SU-DHL-6 (cell line): ENCODE measurements at regions not wholly inside any gene's neighbourhood (a gene's known extent, or its start where the extent isn't known, plus 50 kb on each side); places are given as distances from the start of the nearest gene placed in this dataset.

Experiments used
- H2AFZ ChIP-seq: fragments of 200-600 bp; sonication (generic); 2 replicates; pipeline ENCODE4 v1.6.1; 2014; ENCODE audit warnings: low read depth, mild to moderate bottlenecking, moderate library complexity, mixed read lengths, antibody characterized with exemption, low read length; ENCODE audit not compliant: severe bottlenecking
- H3F3A ChIP-seq: fragments of 200-600 bp; shearing (Covaris generic); 2 replicates; pipeline ENCODE4 v1.6.0; 2016; ENCODE audit warnings: antibody characterized with exemption, mild to moderate bottlenecking; ENCODE audit not compliant: insufficient read depth
- H3K27ac ChIP-seq: fragments of 200-600 bp; sonication (generic); 2 replicates; pipeline ENCODE4 v1.5.1; 2016; ENCODE audit warnings: low read depth, mild to moderate bottlenecking, low read length, moderate library complexity, mixed read lengths
- H3K27me3 ChIP-seq: fragments of 200-600 bp; sonication (generic), shearing (Covaris generic); 2 replicates; pipeline ENCODE4 v1.6.0; 2014; ENCODE audit warnings: mild to moderate bottlenecking, low read length
- H3K36me3 ChIP-seq: fragments of 200-600 bp; sonication (generic); 2 replicates; pipeline ENCODE4 v1.6.1; 2014; ENCODE audit warnings: mild to moderate bottlenecking, low read length, mixed read lengths
- H3K4me2 ChIP-seq: fragments of 300-600, 200-600 bp; shearing (Covaris generic), sonication (generic); 2 replicates; pipeline ENCODE4 v1.6.0; 2014; ENCODE audit warnings: low read length, low read depth, mild to moderate bottlenecking; ENCODE audit not compliant: poor library complexity, severe bottlenecking
- H3K4me3 ChIP-seq: fragments of 200-600 bp; sonication (generic); 2 replicates; pipeline ENCODE4 v1.5.1; 2014; ENCODE audit warnings: antibody characterized with exemption, low read length, mild to moderate bottlenecking, mixed read lengths; ENCODE audit not compliant: insufficient read depth, poor library complexity, severe bottlenecking
- H3K79me2 ChIP-seq: fragments of 200-600 bp; sonication (generic); 2 replicates; pipeline ENCODE4 v1.6.1; 2014; ENCODE audit warnings: mild to moderate bottlenecking, low read length, moderate library complexity; ENCODE audit not compliant: insufficient read depth
- H3K9ac ChIP-seq: fragments of 200-600 bp; sonication (generic); 2 replicates; pipeline ENCODE4 v1.7.0; 2014; ENCODE audit warnings: mild to moderate bottlenecking, low read length
- H3K9me2 ChIP-seq: fragments of 200-600 bp; sonication (generic); replicated peaks from 2 replicates; pipeline ENCODE4 v1.6.1; 2014; ENCODE audit warnings: low read length; ENCODE audit not compliant: insufficient read depth
- H3K9me3 ChIP-seq: fragments of 200-600 bp; sonication (generic); 2 replicates; pipeline ENCODE4 v1.6.1; 2014; ENCODE audit warnings: low read length, mixed read lengths; ENCODE audit not compliant: insufficient read depth
- H4K20me1 ChIP-seq: fragments of 200-600 bp; sonication (generic); 2 replicates; pipeline ENCODE4 v1.6.1; 2014; ENCODE audit warnings: low read depth, mild to moderate bottlenecking, antibody characterized with exemption, low read length, moderate library complexity, mixed read lengths
- CTCF ChIP-seq: fragments of 200-600 bp; sonication (generic); IDR thresholded peaks from one replicate; pipeline ENCODE4 v1.5.1; 2017; ENCODE audit warnings: antibody characterized with exemption, mild to moderate bottlenecking, low read length, moderate library complexity; ENCODE audit not compliant: insufficient read depth, poor library complexity, severe bottlenecking
- EZH2phosphoT487 ChIP-seq: fragments of 200-600 bp; sonication (generic), shearing (Covaris generic); conservative IDR thresholded peaks from 2 replicates; pipeline ENCODE4 v1.6.1; 2018; ENCODE audit warnings: mild to moderate bottlenecking, antibody characterized with exemption, low read length, moderate library complexity, mixed read lengths

GRCh38 chr7:65307651-65308299, 65.9 kb upstream of the ZNF92 start:
- Histone ChIP-seq H3K9ac (no peak overlapping the region), H3K36me3 (no peaks in the 10 kb centered on the region)

GRCh38 chr7:65304175-65304574, 69.5 kb upstream of the ZNF92 start:
- Histone ChIP-seq H3F3A (no peaks in the 10 kb centered on the region), H3K36me3 (no peaks in the 10 kb centered on the region), H3K27me3 (no peaks in the 10 kb centered on the region), H3K4me3 (no peak overlapping the region), H3K27ac (no peak overlapping the region), H3K9me3 (no peaks in the 10 kb centered on the region), H3K9ac (no peak overlapping the region), H4K20me1 (no peaks in the 10 kb centered on the region), H3K4me2 (no peak overlapping the region), H3K79me2 (no peaks in the 10 kb centered on the region), H2AFZ (no peak overlapping the region), H3K9me2 (no peaks in the 10 kb centered on the region)
- TF ChIP-seq EZH2phosphoT487 (no peak), CTCF (no peak)

More at GRCh38 chr7:65307651-65308299, 65.9 kb upstream of the ZNF92 start:
- Histone ChIP-seq H3K4me3 (no peak overlapping the region), H4K20me1 (no peaks in the 10 kb centered on the region), H3K27me3 (no peaks in the 10 kb centered on the region), H2AFZ (no peak overlapping the region), H3K27ac (no peak overlapping the region), H3K4me2 (no peak overlapping the region), H3K9me2 (no peaks in the 10 kb centered on the region), H3K79me2 (no peaks in the 10 kb centered on the region), H3F3A (no peaks in the 10 kb centered on the region), H3K9me3 (no peaks in the 10 kb centered on the region)
- TF ChIP-seq EZH2phosphoT487 (no peak), CTCF (peak; percentile 93)

- no peaks in the 10 kb centered on the region for H3K36me3 ChIP-seq
- no peaks in the 10 kb centered on the region for H3K79me2 ChIP-seq
- no peak overlapping the region for H2AFZ ChIP-seq
- no peaks in the 10 kb centered on the region for H3F3A ChIP-seq
- H3K9ac ChIP-seq = no peak overlapping the region
- TF ChIP-seq EZH2phosphoT487 (no peak), CTCF (no peak)
- no peak overlapping the region for H3K4me2 ChIP-seq
- H3K27ac ChIP-seq = no peak overlapping the region
- no peaks in the 10 kb centered on the region for H3K9me2 ChIP-seq
- H3K4me3 ChIP-seq = no peak overlapping the region
- H4K20me1 ChIP-seq = no peaks in the 10 kb centered on the region
- H3K27me3 ChIP-seq = no peaks in the 10 kb centered on the region
- H3K9me3 ChIP-seq = no peaks in the 10 kb centered on the region
Observed at GRCh38 chr7:65302883-65303282, 70.8 kb upstream of the ZNF92 start.
